ENCODE measurements at regions not wholly inside any gene's neighbourhood (a gene's known extent, or its start where the extent isn't known, plus 50 kb on each side); places are given as distances from the start of the nearest gene placed in this dataset.

DNA sequence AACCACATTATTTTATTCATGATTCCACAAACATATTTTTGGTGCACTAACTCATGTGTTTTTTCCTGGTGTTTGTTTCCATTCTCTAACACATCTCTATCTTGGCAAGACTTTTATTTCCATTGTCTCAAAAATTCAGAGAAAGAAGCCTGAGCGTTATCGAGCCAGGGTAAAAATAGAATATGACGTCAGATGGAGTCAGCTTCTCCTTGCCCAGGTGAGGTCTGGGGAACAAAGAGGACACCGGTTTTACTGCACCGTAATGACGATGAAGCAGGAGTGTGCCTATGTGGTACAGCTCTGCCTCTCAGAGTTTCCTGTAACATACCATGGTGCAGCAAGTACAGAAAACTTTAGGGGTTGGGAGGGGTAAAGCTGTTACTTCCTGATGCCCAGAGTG is 661.6 kb downstream of the PLCL1 start:
- Histone ChIP-seq H3K27ac (no peak overlapping the region), H3K4me1 (no peaks in the 10 kb centered on the region), H3K27me3 (no peaks in the 10 kb centered on the region), H3K4me3 (no peak overlapping the region), H3K36me3 (no peaks in the 10 kb centered on the region), H3K9me3 (peaks cover 0 to 7% (median 0%) of the 10 kb centered on the region in 4 donors)
- DNase-seq, result no peak
- intact Hi-C loops (cut with DNase I), result no loop called here
- 85% methylated on average over 6 of the region's 6 CpGs for WGBS (ENCODE audit: insufficient coverage, low coverage, low lambda C conversion rate, missing lambda C conversion rate)
- ATAC-seq, result no peak
- no peak for TF ChIP-seq POLR2A (IDR thresholded peaks at IDR 0.05)
- TF ChIP-seq, protein P1, sequence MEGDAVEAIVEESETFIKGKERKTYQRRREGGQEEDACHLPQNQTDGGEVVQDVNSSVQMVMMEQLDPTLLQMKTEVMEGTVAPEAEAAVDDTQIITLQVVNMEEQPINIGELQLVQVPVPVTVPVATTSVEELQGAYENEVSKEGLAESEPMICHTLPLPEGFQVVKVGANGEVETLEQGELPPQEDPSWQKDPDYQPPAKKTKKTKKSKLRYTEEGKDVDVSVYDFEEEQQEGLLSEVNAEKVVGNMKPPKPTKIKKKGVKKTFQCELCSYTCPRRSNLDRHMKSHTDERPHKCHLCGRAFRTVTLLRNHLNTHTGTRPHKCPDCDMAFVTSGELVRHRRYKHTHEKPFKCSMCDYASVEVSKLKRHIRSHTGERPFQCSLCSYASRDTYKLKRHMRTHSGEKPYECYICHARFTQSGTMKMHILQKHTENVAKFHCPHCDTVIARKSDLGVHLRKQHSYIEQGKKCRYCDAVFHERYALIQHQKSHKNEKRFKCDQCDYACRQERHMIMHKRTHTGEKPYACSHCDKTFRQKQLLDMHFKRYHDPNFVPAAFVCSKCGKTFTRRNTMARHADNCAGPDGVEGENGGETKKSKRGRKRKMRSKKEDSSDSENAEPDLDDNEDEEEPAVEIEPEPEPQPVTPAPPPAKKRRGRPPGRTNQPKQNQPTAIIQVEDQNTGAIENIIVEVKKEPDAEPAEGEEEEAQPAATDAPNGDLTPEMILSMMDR (IDR thresholded peaks at IDR 0.05), result no peak

DNA sequence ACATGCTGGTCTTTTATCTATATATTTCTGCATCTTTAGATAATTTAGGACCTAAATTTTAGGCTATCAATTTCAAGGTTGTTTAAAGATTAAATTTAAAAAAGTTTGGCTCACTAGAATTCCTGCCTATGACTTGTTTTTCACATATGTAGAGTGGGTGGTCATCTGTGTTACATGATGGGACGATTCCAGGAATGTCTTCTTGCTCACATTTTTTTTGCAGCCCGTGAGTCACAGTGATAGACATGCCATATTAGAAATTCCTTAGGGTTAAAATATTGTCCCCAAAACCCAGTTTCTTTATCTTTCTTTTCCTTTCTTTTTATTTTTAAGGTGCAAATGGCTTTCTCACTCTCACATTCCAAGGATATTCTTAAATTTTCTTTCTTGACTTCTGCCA is 652.0 kb downstream of the PLCL1 start:
- no peaks in the 10 kb centered on the region for H3K27me3 ChIP-seq
- TF ChIP-seq, protein P1 (IDR thresholded peaks at IDR 0.05), result no peak
- TF ChIP-seq POLR2A (IDR thresholded peaks at IDR 0.05), result no peak
- no peaks in the 10 kb centered on the region for H3K36me3 ChIP-seq
- ATAC-seq (no peak), DNase-seq (no peak)
- H3K27ac ChIP-seq, result no peak overlapping the region
- intact Hi-C loops (cut with DNase I), result no loop called here
- 43% methylated on average over 2 of the region's 2 CpGs for WGBS (ENCODE audit: insufficient coverage, low coverage, low lambda C conversion rate, missing lambda C conversion rate)
- H3K4me1 ChIP-seq, result no peaks in the 10 kb centered on the region
- H3K4me3 ChIP-seq, result no peak overlapping the region
- H3K9me3 ChIP-seq, result no peaks in the 10 kb centered on the region

GRCh38 chr2:198453866-198454265 is 649.5 kb downstream of the PLCL1 start:
- intact Hi-C loops (cut with DNase I), result no loop called here
- no peak for TF ChIP-seq POLR2A (IDR thresholded peaks at IDR 0.05)
- TF ChIP-seq, protein P1 (IDR thresholded peaks at IDR 0.05), result no peak
- no peak for DNase-seq

GRCh38 chr2:198452327-198452726 is 647.9 kb downstream of the PLCL1 start:
- Histone ChIP-seq H3K9me3 (no peaks in the 10 kb centered on the region), H3K27ac (no peak overlapping the region), H3K36me3 (no peaks in the 10 kb centered on the region), H3K4me1 (no peaks in the 10 kb centered on the region), H3K4me3 (no peak overlapping the region), H3K27me3 (no peaks in the 10 kb centered on the region)
- no peak for ATAC-seq
- 29% methylated on average over 1 of the region's 1 CpG for WGBS (ENCODE audit: insufficient coverage, low coverage, low lambda C conversion rate, missing lambda C conversion rate)
- no peak for DNase-seq
- intact Hi-C loops (cut with DNase I), result no loop called here
- no peak for TF ChIP-seq POLR2A (IDR thresholded peaks at IDR 0.05)
- TF ChIP-seq, protein P1 (IDR thresholded peaks at IDR 0.05), result no peak

More at GRCh38 chr2:198453866-198454265, 649.5 kb downstream of the PLCL1 start:
- H3K9me3 ChIP-seq, result no peaks in the 10 kb centered on the region
- ATAC-seq, result no peak
- H3K4me3 ChIP-seq, result no peak overlapping the region
- no peaks in the 10 kb centered on the region for H3K27me3 ChIP-seq
- WGBS (ENCODE audit: insufficient coverage, low coverage, low lambda C conversion rate, missing lambda C conversion rate), result 60% methylated on average over 2 of the region's 2 CpGs
- no peaks in the 10 kb centered on the region for H3K36me3 ChIP-seq
- no peaks in the 10 kb centered on the region for H3K4me1 ChIP-seq
- H3K27ac ChIP-seq, result no peak overlapping the region

- Histone ChIP-seq H3K9me3 (no peaks in the 10 kb centered on the region), H3K27me3 (no peaks in the 10 kb centered on the region), H3K4me1 (no peaks in the 10 kb centered on the region), H3K4me3 (no peak overlapping the region), H3K36me3 (no peaks in the 10 kb centered on the region), H3K27ac (no peak overlapping the region)
- intact Hi-C loops (cut with DNase I), result no loop called here
- no peak for ATAC-seq
- TF ChIP-seq POLR2A (IDR thresholded peaks at IDR 0.05), result no peak
- TF ChIP-seq, protein P1 (IDR thresholded peaks at IDR 0.05), result no peak
- no peak for DNase-seq
- WGBS (ENCODE audit: insufficient coverage, low coverage, low lambda C conversion rate, missing lambda C conversion rate), result 44% methylated on average over 1 of the region's 1 CpG
Observed at GRCh38 chr2:198448789-198449188, 644.4 kb downstream of the PLCL1 start.
